ENCODE measurements at regions not wholly inside any gene's neighbourhood (a gene's known extent, or its start where the extent isn't known, plus 50 kb on each side); places are given as distances from the start of the nearest gene placed in this dataset.

DNA sequence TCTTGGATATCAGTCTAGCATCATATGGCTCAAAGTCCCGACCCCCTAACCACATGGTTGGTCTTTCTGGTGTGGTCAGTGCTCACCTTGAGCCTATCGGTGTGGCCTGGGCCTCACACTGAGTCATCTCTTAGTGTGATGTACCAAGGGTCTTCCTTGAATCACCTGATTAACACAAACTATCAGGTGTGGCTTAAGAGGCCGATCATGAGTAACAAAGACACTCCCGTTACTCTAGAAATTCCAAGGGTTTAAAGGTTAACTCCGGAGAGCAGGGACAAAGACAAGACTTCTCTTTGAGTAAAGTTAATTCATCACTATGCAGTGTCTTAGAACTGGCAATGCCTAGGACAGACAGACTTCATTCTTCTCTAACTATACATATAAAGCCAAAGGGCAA lies 52.3 kb upstream of the ARMC3 start:
- no peak overlapping the region for H2AFZ ChIP-seq
- no peaks in the 10 kb centered on the region for H3K27me3 ChIP-seq (ENCODE audit: control insufficient read depth, insufficient read depth, low read length)
- H3K4me1 ChIP-seq, result no peaks in the 10 kb centered on the region
- H3K4me3 ChIP-seq (ENCODE audit: low read depth, low read length), result no peak overlapping the region
- no peak overlapping the region for H3K27ac ChIP-seq
- no peak overlapping the region for H3K4me2 ChIP-seq (ENCODE audit: low read length)
- no peak overlapping the region for H3K9ac ChIP-seq
- no peaks in the 10 kb centered on the region for H3K9me3 ChIP-seq (ENCODE audit: control insufficient read depth, low read length)
- H3K36me3 ChIP-seq (ENCODE audit: control insufficient read depth, insufficient read depth, low read length), result no peaks in the 10 kb centered on the region
- no peaks in the 10 kb centered on the region for H3K79me2 ChIP-seq
- TF ChIP-seq, protein P1, sequence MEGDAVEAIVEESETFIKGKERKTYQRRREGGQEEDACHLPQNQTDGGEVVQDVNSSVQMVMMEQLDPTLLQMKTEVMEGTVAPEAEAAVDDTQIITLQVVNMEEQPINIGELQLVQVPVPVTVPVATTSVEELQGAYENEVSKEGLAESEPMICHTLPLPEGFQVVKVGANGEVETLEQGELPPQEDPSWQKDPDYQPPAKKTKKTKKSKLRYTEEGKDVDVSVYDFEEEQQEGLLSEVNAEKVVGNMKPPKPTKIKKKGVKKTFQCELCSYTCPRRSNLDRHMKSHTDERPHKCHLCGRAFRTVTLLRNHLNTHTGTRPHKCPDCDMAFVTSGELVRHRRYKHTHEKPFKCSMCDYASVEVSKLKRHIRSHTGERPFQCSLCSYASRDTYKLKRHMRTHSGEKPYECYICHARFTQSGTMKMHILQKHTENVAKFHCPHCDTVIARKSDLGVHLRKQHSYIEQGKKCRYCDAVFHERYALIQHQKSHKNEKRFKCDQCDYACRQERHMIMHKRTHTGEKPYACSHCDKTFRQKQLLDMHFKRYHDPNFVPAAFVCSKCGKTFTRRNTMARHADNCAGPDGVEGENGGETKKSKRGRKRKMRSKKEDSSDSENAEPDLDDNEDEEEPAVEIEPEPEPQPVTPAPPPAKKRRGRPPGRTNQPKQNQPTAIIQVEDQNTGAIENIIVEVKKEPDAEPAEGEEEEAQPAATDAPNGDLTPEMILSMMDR (IDR thresholded peaks at IDR 0.05), result no peak

GRCh38 chr10:22874189-22874854 lies 53.5 kb upstream of the ARMC3 start:
- TF ChIP-seq, protein P1 (IDR thresholded peaks at IDR 0.05), result no peak
- H3K36me3 ChIP-seq (ENCODE audit: control insufficient read depth, insufficient read depth, low read length), result no peaks in the 10 kb centered on the region
- no peaks in the 10 kb centered on the region for H3K79me2 ChIP-seq
- no peak overlapping the region for H3K4me3 ChIP-seq (ENCODE audit: low read depth, low read length)
- H3K9ac ChIP-seq, result no peak overlapping the region
- H2AFZ ChIP-seq, result no peak overlapping the region
- no peak overlapping the region for H3K27ac ChIP-seq
- no peaks in the 10 kb centered on the region for H3K27me3 ChIP-seq (ENCODE audit: control insufficient read depth, insufficient read depth, low read length)
- no peak overlapping the region for H3K4me2 ChIP-seq (ENCODE audit: low read length)
- H3K4me1 ChIP-seq, result no peaks in the 10 kb centered on the region
- H3K9me3 ChIP-seq (ENCODE audit: control insufficient read depth, low read length), result no peaks in the 10 kb centered on the region

DNA sequence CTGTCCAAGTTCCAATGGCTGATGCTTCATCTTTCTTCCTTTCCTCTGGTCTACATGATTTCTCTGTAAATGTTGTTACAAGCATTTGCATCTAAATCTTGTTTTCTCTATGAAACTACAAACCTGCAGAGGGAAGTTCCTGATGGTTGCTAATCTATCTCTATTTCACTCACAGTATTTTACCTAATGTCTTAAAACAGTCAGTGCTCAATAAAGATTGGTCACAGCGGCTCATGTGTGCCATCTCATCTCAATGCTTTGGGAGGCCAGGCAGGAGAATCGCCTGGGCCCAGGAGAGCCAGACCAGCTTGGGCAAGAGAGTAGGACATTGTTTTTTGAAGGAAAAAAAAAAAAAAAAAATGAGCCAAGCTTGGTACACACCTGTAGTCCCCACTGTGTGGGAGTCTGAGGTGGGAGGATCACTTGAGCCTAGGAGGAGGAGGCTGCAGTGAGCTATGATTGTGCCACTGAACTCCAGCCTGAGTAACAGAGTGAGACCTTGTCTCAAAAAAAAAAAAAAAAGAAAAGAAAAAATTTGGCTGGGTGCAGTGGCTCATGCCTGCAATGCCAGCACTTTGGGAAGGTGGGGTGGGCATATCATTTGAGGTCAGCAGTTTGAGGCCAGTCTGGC lies 71.3 kb upstream of the ARMC3 start:
- Histone ChIP-seq H3K27ac (no peak overlapping the region), H3K79me2 (no peaks in the 10 kb centered on the region), H3K9ac (no peak overlapping the region), H2AFZ (no peak overlapping the region), H3K4me2 (ENCODE audit: low read length) (no peak overlapping the region), H3K4me1 (no peaks in the 10 kb centered on the region), H3K36me3 (ENCODE audit: control insufficient read depth, insufficient read depth, low read length) (no peaks in the 10 kb centered on the region), H3K4me3 (ENCODE audit: low read depth, low read length) (no peak overlapping the region), H3K27me3 (ENCODE audit: control insufficient read depth, insufficient read depth, low read length) (no peaks in the 10 kb centered on the region), H3K9me3 (ENCODE audit: control insufficient read depth, low read length) (no peaks in the 10 kb centered on the region)
- TF ChIP-seq, protein P1 (IDR thresholded peaks at IDR 0.05), result no peak

- Histone ChIP-seq H3K4me1 (no peaks in the 10 kb centered on the region), H2AFZ (no peak overlapping the region), H3K79me2 (no peaks in the 10 kb centered on the region), H3K4me3 (ENCODE audit: low read depth, low read length) (no peak overlapping the region), H3K9me3 (ENCODE audit: control insufficient read depth, low read length) (no peaks in the 10 kb centered on the region), H3K4me2 (ENCODE audit: low read length) (no peak overlapping the region), H3K27ac (no peak overlapping the region), H3K9ac (no peak overlapping the region), H3K27me3 (ENCODE audit: control insufficient read depth, insufficient read depth, low read length) (no peaks in the 10 kb centered on the region), H3K36me3 (ENCODE audit: control insufficient read depth, insufficient read depth, low read length) (no peaks in the 10 kb centered on the region)
- TF ChIP-seq, protein P1 (IDR thresholded peaks at IDR 0.05), result no peak
Observed at GRCh38 chr10:22854935-22855421, 72.9 kb upstream of the ARMC3 start.

Data from parathyroid adenoma (tissue), 2 donors.